AG04450 (cell line): ENCODE measurements at regions not wholly inside any gene's neighbourhood (a gene's known extent, or its start where the extent isn't known, plus 50 kb on each side); places are given as distances from the start of the nearest gene placed in this dataset.

Experiments
- CTCF ChIA-PET: fragments of 300-600, 350-600 bp; formaldehyde crosslinking; extraction: SDS; loops from one replicate; lab custom pipeline; 2022; ENCODE audit warnings: antibody characterized with exemption, inconsistent platforms; lab: Charles Lee
- POLR2A ChIA-PET: fragments of 350-600 bp; formaldehyde crosslinking; extraction: SDS; loops from one replicate; lab custom pipeline; 2021; ENCODE audit warnings: antibody characterized with exemption, inconsistent platforms; lab: Yijun Ruan, JAX
- DNase-seq: peaks from one replicate; pipeline ENCODE4 v3.0.0-alpha.2; 2011; ENCODE audit warnings: low read depth, low spot score
- H3K27ac ChIP-seq: one replicate; pipeline ENCODE4 v1.5.1; 2012; ENCODE audit warnings: low read depth, low read length, control low read depth
- H3K27me3 ChIP-seq: one replicate; pipeline ENCODE4 v1.6.0; 2012; ENCODE audit warnings: low read length; ENCODE audit not compliant: control insufficient read depth, insufficient read depth
- H3K4me3 ChIP-seq: 2 replicates; pipeline ENCODE4 v1.5.1; 2011; ENCODE audit warnings: mild to moderate bottlenecking, low read depth, low read length, control low read depth
- H3K9me3 ChIP-seq: 2 replicates; pipeline ENCODE4 v1.5.1; 2012; ENCODE audit warnings: low read length; ENCODE audit not compliant: control insufficient read depth, insufficient read depth
- TF ChIP-seq, protein P1 (sequence below): IDR thresholded peaks from 2 replicates; pipeline ENCODE4 v1.5.1; 2011; ENCODE audit warnings: low read depth, low read length, control low read depth, inconsistent platforms

GRCh38 chr16:62638964-62639870 lies 603.0 kb upstream of the CDH8 start:
- ChIA-PET CTCF (no interaction called here), POLR2A (no interaction called here)
- Histone ChIP-seq H3K4me3 (no peak overlapping the region), H3K27me3 (no peaks in the 10 kb centered on the region), H3K27ac (no peak overlapping the region), H3K9me3 (peaks cover 7% of the 10 kb centered on the region; the same call in 1 of the 2 replicates)
- DNase-seq, result no peak
- TF ChIP-seq, protein P1, sequence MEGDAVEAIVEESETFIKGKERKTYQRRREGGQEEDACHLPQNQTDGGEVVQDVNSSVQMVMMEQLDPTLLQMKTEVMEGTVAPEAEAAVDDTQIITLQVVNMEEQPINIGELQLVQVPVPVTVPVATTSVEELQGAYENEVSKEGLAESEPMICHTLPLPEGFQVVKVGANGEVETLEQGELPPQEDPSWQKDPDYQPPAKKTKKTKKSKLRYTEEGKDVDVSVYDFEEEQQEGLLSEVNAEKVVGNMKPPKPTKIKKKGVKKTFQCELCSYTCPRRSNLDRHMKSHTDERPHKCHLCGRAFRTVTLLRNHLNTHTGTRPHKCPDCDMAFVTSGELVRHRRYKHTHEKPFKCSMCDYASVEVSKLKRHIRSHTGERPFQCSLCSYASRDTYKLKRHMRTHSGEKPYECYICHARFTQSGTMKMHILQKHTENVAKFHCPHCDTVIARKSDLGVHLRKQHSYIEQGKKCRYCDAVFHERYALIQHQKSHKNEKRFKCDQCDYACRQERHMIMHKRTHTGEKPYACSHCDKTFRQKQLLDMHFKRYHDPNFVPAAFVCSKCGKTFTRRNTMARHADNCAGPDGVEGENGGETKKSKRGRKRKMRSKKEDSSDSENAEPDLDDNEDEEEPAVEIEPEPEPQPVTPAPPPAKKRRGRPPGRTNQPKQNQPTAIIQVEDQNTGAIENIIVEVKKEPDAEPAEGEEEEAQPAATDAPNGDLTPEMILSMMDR, result no peak

DNA sequence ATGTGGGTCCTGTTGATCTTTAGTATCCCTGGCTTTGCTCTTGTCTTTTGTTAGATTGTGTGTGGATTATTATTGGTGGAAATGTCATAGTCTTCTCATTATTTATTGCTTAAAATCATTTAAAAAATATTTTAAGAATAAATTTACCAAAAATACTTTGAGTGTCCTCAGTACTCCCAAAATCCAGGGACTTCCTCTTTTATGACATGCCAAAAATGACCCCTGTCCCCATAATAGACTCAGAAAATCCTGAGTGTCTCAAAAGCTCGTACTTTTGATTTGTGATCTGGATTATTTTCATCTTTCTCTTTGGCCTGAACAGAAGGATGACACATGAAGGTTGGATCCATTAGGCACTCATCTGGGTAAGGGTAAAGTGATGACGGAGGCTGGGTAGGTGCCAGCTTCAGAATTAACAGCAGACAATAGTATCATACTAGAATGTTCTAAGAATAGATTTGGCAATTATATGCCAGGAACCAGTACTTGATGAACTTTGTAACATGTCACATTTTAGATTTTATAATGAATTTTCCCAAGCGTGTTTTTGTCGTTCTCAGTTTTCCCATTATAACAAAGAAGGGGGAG lies 602.2 kb upstream of the CDH8 start:
- TF ChIP-seq, protein P1, result no peak

GRCh38 chr16:62625326-62625725 lies 589.1 kb upstream of the CDH8 start:
- Histone ChIP-seq H3K27ac (no peak overlapping the region), H3K4me3 (no peak overlapping the region), H3K9me3 (peaks cover 4% of the 10 kb centered on the region; the same call in 1 of the 2 replicates), H3K27me3 (no peaks in the 10 kb centered on the region)
- TF ChIP-seq, protein P1, result no peak
- POLR2A ChIA-PET, result no interaction called here
- no peak for DNase-seq
- CTCF ChIA-PET, result no interaction called here

More for the DNA sequence above, 602.2 kb upstream of the CDH8 start:
- peaks cover 3% of the 10 kb centered on the region; the same call in 1 of the 2 replicates for H3K9me3 ChIP-seq
- no peak overlapping the region for H3K4me3 ChIP-seq
- H3K27ac ChIP-seq, result no peak overlapping the region
- ChIA-PET CTCF (no interaction called here), POLR2A (no interaction called here)
- no peak for DNase-seq
- H3K27me3 ChIP-seq, result no peaks in the 10 kb centered on the region

DNA sequence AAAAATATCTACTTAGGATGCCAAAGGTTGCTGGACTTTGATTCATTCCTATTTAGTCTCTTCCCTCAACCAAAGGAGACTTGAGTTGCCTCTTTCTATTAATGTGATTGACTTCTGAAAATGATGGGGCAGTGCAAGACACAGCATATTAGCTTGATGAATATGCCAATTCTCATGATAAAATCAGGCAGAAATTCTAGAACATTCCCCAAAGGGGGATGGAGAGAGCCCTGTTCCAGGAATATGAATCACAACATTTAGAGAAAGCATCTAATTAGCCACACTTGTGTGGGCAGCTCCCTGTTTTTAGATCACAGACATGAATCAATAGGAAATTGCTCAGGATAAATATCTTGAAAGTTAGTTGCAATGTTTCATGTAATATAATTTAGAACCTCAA lies 584.0 kb upstream of the CDH8 start:
- DNase-seq, result no peak
- peaks cover 13% of the 10 kb centered on the region for H3K9me3 ChIP-seq
- TF ChIP-seq, protein P1, result no peak
- ChIA-PET CTCF (no interaction called here), POLR2A (no interaction called here)
- no peak overlapping the region for H3K27ac ChIP-seq
- no peaks in the 10 kb centered on the region for H3K27me3 ChIP-seq
- no peak overlapping the region for H3K4me3 ChIP-seq

DNA sequence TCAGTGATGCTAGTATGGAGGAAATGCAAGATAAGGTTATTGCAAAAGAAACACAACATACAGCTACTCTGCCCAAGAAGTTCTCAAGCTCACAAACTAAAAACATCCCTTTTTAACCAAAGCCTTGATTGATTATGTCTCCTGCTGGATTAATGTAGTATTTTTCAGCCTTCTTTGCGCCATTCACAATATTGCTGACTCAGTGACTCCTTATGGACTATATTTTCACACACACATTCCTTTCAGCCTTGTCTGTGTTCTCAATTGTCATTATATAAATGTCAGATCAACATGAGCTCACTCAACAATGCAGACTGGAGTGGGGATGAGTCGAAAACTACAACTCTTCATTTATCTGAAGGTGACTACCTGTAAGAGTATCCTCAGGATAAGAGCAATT lies 579.3 kb upstream of the CDH8 start:
- CTCF ChIA-PET, result no interaction called here
- POLR2A ChIA-PET, result no interaction called here
- H3K27ac ChIP-seq, result no peak overlapping the region
- TF ChIP-seq, protein P1, result no peak
- no peak for DNase-seq
- H3K27me3 ChIP-seq, result no peaks in the 10 kb centered on the region
- peaks cover 9% of the 10 kb centered on the region; the same call in 1 of the 2 replicates for H3K9me3 ChIP-seq
- no peak overlapping the region for H3K4me3 ChIP-seq
